Dermis microvascular lymphatic vessel endothelial cell (primary cell): ENCODE measurements at regions not wholly inside any gene's neighbourhood (a gene's known extent, or its start where the extent isn't known, plus 50 kb on each side); places are given as distances from the start of the nearest gene placed in this dataset.
"Not testable (repeated sequence)": the region's sequence is repeated elsewhere in the genome, so short reads cannot be mapped to it uniquely, and the experiment has no call there.

Experiments
- DNase-seq, 2 donors: peaks; one replicate each; pipeline versions ENCODE4 v3.0.0 to v3.0.0-alpha.2; 2010; ENCODE audit warnings: low read depth in 2 of 2

DNA sequence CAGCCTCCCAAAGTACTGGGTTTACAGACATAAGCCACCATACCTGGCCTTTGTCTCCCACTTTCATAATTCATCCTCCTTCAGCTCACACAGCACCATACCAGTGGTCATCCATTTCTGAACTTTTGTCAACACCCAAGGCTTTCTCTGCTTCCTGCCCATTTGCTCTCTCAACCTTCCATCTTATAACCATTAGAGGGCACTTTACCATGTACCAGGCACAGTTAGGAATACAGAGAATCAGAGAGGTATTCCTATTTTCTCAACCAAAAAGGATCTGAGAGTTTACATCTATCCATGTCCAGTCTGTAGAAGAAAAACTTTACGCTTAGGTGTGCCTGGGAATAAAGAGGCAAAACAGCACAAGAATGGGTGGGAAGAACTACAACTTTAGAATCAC, 397.6 kb downstream of the BUD13 start:
- DNase-seq = no peak

GRCh38 chr11:116374085-116374484, 398.7 kb downstream of the BUD13 start:
- DNase-seq = no peak

DNA sequence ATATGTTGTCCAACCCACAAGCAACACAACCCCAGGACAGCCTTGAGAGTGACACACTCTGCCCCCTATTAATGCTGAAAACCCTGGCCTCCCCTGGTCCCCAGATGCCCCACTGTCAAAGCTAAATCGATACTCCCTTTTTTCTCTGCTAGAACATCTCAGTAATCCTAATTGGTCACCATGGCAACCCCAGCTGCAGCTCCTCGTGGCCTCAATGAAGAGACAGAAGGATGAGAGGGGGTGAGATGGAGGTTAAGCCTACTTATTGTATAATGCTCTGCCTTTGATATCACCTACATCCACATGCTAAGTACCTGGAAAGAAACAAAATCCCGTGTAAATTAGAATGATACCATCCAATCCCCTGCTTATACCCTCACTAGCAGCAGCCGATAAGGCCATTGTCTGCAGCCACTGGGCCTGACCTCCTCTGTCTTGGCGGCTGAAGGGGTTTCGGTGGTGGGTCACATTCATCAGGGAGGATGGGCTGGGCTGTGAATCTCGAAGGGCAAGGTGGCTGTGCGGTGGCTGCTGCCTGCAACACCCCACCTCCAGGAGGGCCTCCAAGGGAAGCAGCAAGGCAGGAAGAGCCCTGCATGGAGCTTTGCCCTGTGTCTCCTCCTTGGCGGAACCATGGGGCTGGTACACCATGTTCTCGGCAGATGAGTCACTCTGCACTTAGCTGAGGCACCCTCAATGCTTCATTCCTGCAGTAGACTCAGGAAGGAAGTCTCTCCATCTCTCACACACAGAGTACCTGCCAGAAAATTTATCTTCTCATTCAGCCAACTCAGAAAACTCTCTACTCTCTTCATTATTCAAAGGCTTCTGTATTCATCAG, 399.5 kb downstream of the BUD13 start:
- DNase-seq = peak in 1 of 2 donors; percentile 54

DNA sequence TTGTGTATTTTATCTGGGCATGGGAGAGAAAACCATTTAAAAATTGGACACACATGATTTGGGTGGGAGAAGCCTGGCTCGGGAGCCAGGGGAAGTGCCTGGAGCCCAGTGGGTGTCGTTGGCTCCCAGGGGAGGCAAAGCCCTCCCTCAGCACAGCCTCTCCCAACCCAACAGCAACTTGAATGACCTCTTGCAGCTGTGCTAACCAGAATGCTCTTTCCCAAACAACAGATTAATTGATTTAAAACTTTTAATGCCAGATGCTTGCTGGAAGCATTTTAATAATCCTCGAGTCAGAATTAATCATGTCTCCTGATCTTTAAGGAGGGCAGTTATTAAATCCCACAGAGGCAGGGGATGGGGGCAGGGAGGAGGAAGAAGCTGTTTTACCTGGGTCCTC, 401.6 kb downstream of the BUD13 start:
- DNase-seq = no peak

- no peak for DNase-seq
These were observed 404.0 kb downstream of the BUD13 start for GRCh38 chr11:116368784-116369183.

DNA sequence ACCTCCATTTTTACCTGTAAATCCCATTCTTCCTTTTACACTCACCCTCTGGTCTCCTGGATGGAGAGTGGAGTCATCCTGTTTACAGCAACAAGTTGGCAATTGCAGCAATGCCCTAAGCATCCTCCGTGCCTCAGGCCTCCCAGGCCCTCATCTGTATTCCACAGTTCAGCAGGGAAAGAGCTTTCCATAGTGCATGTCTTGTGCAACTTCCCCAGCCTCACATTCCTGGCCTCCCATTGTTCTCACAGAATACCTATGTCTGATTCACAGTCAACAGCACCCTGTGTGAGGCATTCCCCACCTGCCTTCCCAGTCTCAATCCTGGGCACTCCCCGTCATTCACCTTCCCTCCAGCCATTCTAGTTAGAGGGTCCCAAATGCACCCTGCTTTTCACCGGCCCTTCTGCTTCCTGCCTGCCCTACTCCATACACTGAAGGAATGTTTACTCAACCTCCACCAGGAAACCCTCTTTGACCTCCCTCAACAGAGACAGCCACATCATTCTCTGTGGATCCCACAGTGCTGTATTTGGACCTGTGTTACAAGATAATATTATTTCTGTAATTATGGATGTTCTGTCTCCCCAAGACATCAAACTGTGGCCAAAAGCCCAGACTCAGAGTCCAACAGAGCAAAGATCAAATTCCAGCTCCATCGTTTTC, 405.7 kb downstream of the BUD13 start:
- peak; percentile 93 for DNase-seq

GRCh38 chr11:116366451-116366850, 406.3 kb downstream of the BUD13 start:
- peak in 1 of 2 donors; percentile 22 for DNase-seq

- not testable (repeated sequence) for DNase-seq
These were observed 407.9 kb downstream of the BUD13 start for GRCh38 chr11:116364925-116365324.

- no peak for DNase-seq
These were observed 408.4 kb downstream of the BUD13 start for GRCh38 chr11:116364348-116364747.

DNA sequence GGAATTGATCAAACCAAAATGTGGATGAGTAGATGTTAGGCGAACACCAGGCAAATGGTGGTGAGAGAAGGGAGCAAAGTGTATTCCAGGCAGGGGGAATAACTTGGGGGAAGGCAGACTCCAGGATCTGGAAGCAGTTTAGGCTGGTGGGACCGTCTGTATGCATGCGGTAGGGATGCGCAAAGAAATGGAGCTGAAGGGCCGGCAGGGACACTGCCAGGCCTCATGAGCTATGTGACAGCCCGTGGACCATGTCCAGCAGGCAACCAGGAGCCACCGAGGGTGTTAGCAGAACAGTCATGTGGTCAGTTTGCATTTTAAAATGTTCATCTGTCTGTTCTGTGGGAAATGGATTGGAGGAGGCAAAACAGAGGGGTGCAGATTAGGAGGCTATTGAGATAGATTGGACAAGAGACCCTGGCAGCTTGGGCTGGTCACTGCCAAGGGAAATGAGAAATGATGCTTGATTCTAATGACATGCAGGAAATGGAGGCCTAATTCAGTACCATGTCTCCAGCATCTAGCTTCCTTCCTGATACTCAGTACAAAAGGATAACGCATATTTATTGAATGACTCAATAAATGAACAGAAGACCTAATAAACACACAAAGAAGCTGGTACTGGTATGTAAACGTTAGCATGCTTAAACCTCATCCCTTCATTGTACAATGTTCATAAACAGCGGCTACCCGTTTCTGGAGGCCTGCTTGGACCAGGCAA, 412.4 kb downstream of the BUD13 start:
- peak; percentile 38 to 79 for DNase-seq

- DNase-seq = peak; percentile 40 to 72
These were observed 414.8 kb downstream of the BUD13 start for GRCh38 chr11:116357784-116358544.

GRCh38 chr11:116356451-116356850, 416.3 kb downstream of the BUD13 start:
- DNase-seq = no peak

GRCh38 chr11:116355104-116355503, 417.7 kb downstream of the BUD13 start:
- DNase-seq = no peak

DNA sequence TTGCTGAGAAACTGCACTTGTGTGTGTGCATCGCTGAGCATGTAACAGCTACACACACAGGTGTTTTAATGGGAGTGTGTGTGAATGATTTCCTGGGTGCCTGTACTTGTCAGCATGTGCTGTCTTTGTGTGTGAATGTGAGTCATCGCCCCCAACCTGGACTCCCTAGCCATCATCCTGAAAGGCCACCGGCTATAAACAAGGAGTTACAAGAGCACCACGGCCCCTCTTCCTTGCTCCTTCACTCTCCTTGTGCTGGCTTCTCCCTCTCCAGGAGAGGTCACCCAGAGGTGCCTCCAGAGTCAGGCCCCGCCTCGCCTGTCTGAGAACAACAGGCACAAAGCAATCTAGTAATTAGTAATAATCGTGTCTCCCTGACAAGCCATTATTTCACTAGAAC, 419.2 kb downstream of the BUD13 start:
- no peak for DNase-seq

GRCh38 chr11:116352881-116353280, 419.9 kb downstream of the BUD13 start:
- DNase-seq = no peak

- no peak for DNase-seq
These were observed 424.6 kb downstream of the BUD13 start for GRCh38 chr11:116348226-116348625.

DNA sequence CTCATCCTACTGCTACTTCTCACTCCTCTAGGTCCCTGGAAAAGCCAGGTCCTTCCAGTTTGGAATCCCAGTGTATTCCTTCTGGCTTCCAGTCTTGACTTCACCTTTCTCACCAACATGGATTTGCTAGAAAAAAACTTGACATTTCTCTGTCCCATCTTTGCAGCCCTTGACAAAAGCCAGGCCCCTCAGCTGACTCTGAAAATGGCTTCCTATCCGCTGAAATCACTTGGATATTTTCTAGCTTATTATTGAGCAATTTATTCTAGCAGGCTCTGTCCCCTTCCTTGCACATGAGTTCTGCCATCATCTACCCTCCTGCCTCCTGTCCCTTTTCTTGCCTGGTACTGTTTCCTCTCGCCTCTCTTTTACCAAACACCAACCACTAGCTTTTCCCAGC, 427.2 kb downstream of the BUD13 start:
- no peak for DNase-seq

DNA sequence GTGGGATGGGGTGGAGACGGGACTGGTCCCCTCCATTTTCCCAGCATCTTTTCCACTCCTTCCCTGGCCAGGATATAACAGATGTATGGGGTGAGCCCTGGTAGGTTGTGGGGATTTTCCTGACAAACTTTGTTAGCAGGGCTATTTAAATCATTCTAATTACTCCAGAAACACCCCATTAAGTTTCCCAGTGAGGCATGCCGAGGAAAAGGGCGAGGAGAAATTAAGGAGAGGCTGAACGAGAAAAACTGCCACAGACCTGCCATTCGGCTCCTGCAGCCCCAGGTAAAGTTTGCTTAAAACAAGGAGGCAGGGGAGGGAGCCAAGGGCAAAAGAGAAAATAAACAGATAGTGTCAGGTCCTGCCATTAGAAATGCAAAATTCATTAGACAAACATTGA, 428.2 kb downstream of the BUD13 start:
- DNase-seq = no peak

GRCh38 chr11:116343270-116343669, 429.5 kb downstream of the BUD13 start:
- DNase-seq = no peak

- no peak for DNase-seq
These were observed 430.6 kb downstream of the BUD13 start for GRCh38 chr11:116342148-116342547.

- peak in 1 of 2 donors; percentile 26 for DNase-seq
These were observed 433.3 kb downstream of the BUD13 start for GRCh38 chr11:116339306-116340098.
